ENCODE measurements at regions not wholly inside any gene's neighbourhood (a gene's known extent, or its start where the extent isn't known, plus 50 kb on each side); places are given as distances from the start of the nearest gene placed in this dataset.

- no peaks in the 10 kb centered on the region for H3K36me3 ChIP-seq (ENCODE audit: control insufficient read depth in 2 of 2, insufficient read depth in 1 of 2, low read length in 2 of 2)
- TF ChIP-seq ZNF510 (tag by site-specific recombination; IDR thresholded peaks at IDR 0.05; ENCODE audit: insufficient replicate concordance): no peak
- no peak overlapping the region for H3K27ac ChIP-seq (ENCODE audit: extremely low read depth, low read depth, low read length)
- ChIA-PET POLR2A (no interaction called here), CTCF (interaction anchor here (1.0 to 1.5 kb wide), 3 partner anchors 13 to 229 kb away, joined by 3 to 6 read pairs (median 5); no protein-coding TSS in a partner anchor)
- no peaks in the 10 kb centered on the region for H3K4me1 ChIP-seq (ENCODE audit: control insufficient read depth, insufficient read depth, low read length)
- no peaks in the 10 kb centered on the region for H3K9me3 ChIP-seq (ENCODE audit: control insufficient read depth, insufficient read depth, low read depth, low read length)
- no peak overlapping the region for H3K4me3 ChIP-seq (ENCODE audit: low read depth, low read length)
Measured at GRCh38 chr4:77372375-77372774, 215.4 kb downstream of the CCNG2 start.

- Histone ChIP-seq H3K4me3 (ENCODE audit: low read depth, low read length) (no peak overlapping the region), H3K4me1 (ENCODE audit: control insufficient read depth, insufficient read depth, low read length) (no peaks in the 10 kb centered on the region), H3K27ac (ENCODE audit: extremely low read depth, low read depth, low read length) (no peak overlapping the region), H3K36me3 (ENCODE audit: control insufficient read depth in 2 of 2, insufficient read depth in 1 of 2, low read length in 2 of 2) (no peaks in the 10 kb centered on the region), H3K9me3 (ENCODE audit: control insufficient read depth, insufficient read depth, low read depth, low read length) (no peaks in the 10 kb centered on the region)
- CTCF ChIA-PET: no interaction called here
- no peak for TF ChIP-seq TSHZ1 (tag by site-specific recombination; IDR thresholded peaks at IDR 0.05; ENCODE audit: borderline replicate concordance)
- POLR2A ChIA-PET: no interaction called here
Measured at GRCh38 chr4:77375866-77376607, 219.0 kb downstream of the CCNG2 start.

DNA sequence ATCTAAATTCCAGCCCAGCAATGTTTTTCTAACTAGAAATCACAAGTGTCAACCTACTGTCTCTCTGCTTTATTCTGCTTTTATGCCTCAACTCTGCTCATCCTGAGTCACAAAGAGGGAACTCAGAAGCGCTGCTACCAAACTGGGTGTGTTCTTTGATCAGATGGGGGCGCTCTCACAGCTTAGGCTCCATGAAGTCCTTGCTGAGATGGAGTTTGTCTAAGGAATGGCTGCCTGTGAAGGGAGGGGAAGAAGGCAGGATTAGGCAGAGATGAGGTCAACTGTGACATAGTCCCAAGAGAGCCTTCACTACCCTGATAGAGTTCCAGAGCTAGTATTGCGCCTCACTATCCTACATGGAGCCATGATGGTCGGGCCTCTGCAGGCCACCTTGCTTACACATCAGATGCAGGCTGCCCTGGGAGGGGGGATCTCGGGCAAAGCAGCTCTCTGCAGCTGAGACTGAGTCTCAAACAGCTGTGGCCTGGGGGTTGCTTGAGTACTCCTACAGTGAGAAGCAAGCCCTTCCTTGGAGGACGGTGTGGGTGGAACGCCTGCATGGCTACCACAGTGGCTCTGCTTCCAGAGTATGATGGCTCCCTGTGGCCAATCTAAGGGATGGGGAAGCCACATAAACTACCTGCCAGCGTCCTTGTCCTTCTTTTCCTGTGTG, 219.9 kb downstream of the CCNG2 start:
- no peak overlapping the region for H3K27ac ChIP-seq (ENCODE audit: extremely low read depth, low read depth, low read length)
- no peaks in the 10 kb centered on the region for H3K9me3 ChIP-seq (ENCODE audit: control insufficient read depth, insufficient read depth, low read depth, low read length)
- no peaks in the 10 kb centered on the region for H3K36me3 ChIP-seq (ENCODE audit: control insufficient read depth in 2 of 2, insufficient read depth in 1 of 2, low read length in 2 of 2)
- no peaks in the 10 kb centered on the region for H3K4me1 ChIP-seq (ENCODE audit: control insufficient read depth, insufficient read depth, low read length)
- TF ChIP-seq ZFHX2 (tag by site-specific recombination; conservative IDR thresholded peaks at IDR 0.05) (no peak), ZNF24 (tag by site-specific recombination; IDR thresholded peaks at IDR 0.05) (no peak), ZNF37A (tag by site-specific recombination; IDR thresholded peaks at IDR 0.05) (no peak), ZFP41 (tag by site-specific recombination; IDR thresholded peaks at IDR 0.05; ENCODE audit: borderline replicate concordance) (no peak), ZNF600 (tag by site-specific recombination; IDR thresholded peaks at IDR 0.05) (no peak), ZNF174 (tag by site-specific recombination; IDR thresholded peaks at IDR 0.05) (no peak)
- CTCF ChIA-PET: interaction anchor here (0.8 to 1.2 kb wide), 2 partner anchors 11 to 56 kb away, joined by 5 read pairs; no protein-coding TSS in a partner anchor
- no peak overlapping the region for H3K4me3 ChIP-seq (ENCODE audit: low read depth, low read length)
- POLR2A ChIA-PET: no interaction called here

DNA sequence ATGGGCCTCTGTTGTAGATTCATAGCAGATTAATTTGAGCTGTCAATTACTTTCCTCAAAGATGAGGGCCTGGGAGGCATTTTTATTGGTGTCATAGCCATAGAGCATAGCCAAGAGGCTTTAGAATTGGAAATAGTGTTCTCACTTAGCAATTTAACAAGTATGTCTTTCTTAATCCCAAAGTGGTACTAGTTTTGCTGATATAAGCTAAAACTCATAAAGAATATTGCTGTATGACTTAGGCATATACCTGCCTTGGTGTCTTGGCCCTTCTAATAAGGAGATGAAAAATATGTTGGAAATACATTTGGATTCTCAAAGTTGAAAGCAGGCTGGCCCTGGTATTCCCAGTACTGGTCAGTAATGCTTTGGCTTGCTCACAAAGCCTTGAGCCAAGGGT, 221.5 kb upstream of the CXCL13 start:
- TF ChIP-seq ZBTB21 (tag by site-specific recombination; IDR thresholded peaks at IDR 0.05) (no peak), ZNF10 (tag by site-specific recombination; IDR thresholded peaks at IDR 0.05) (no peak), ZNF830 (tag by site-specific recombination; IDR thresholded peaks at IDR 0.05; ENCODE audit: low read depth) (no peak), ZNF549 (tag by site-specific recombination; IDR thresholded peaks at IDR 0.05) (no peak), CTCF (tag by site-specific recombination; IDR thresholded peaks at IDR 0.05) (no peak), GLI2 (tag by site-specific recombination; IDR thresholded peaks at IDR 0.05; ENCODE audit: borderline replicate concordance, low read depth) (no peak)
- TF ChIP-seq, protein P1, sequence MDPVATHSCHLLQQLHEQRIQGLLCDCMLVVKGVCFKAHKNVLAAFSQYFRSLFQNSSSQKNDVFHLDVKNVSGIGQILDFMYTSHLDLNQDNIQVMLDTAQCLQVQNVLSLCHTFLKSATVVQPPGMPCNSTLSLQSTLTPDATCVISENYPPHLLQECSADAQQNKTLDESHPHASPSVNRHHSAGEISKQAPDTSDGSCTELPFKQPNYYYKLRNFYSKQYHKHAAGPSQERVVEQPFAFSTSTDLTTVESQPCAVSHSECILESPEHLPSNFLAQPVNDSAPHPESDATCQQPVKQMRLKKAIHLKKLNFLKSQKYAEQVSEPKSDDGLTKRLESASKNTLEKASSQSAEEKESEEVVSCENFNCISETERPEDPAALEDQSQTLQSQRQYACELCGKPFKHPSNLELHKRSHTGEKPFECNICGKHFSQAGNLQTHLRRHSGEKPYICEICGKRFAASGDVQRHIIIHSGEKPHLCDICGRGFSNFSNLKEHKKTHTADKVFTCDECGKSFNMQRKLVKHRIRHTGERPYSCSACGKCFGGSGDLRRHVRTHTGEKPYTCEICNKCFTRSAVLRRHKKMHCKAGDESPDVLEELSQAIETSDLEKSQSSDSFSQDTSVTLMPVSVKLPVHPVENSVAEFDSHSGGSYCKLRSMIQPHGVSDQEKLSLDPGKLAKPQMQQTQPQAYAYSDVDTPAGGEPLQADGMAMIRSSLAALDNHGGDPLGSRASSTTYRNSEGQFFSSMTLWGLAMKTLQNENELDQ (tag by site-specific recombination; IDR thresholded peaks at IDR 0.05; ENCODE audit: low read depth): no peak
- Histone ChIP-seq H3K4me3 (ENCODE audit: low read depth, low read length) (no peak overlapping the region), H3K27ac (ENCODE audit: extremely low read depth, low read depth, low read length) (no peak overlapping the region), H3K9me3 (ENCODE audit: control insufficient read depth, insufficient read depth, low read depth, low read length) (no peaks in the 10 kb centered on the region), H3K36me3 (ENCODE audit: control insufficient read depth in 2 of 2, insufficient read depth in 1 of 2, low read length in 2 of 2) (no peaks in the 10 kb centered on the region), H3K4me1 (ENCODE audit: control insufficient read depth, insufficient read depth, low read length) (no peaks in the 10 kb centered on the region)
- ChIA-PET POLR2A (no interaction called here), CTCF (interaction anchor here (0.6 to 5.2 kb wide), 12 partner anchors 11 to 640 kb away, joined by 3 to 63 read pairs (median 4); no protein-coding TSS in a partner anchor)
